ENCODE measurements at regions not wholly inside any gene's neighbourhood (a gene's known extent, or its start where the extent isn't known, plus 50 kb on each side); places are given as distances from the start of the nearest gene placed in this dataset.

DNA sequence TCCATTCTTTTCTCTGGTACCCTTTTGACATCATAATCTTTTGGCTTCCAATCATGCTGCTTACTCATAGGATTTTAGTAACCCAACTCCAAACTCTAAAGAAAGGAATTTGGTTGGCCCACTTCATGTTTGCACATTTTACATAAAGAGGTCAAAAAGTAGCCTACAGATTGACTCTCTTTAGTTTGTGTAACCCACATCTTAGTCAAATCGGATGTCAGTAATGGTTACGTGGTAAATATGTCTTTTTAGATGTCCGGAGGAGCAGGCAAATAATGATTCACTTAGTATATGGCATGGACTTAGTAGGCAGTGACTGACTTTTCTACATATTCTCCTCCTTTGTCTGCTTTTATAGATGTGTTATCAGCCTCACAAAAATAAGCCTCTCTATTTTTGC, 711.6 kb upstream of the FOXG1 start:
- no peak overlapping the region for H3K4me3 ChIP-seq (ENCODE audit: insufficient read depth, low read length)
- H3K27me3 ChIP-seq (ENCODE audit: insufficient read depth, low read length): no peaks in the 10 kb centered on the region
- H3K27ac ChIP-seq (ENCODE audit: low read depth, low read length): no peak overlapping the region
- H2AFZ ChIP-seq (ENCODE audit: low read length): no peak overlapping the region
- H3K36me3 ChIP-seq (ENCODE audit: insufficient read depth, low read length): no peaks in the 10 kb centered on the region
- no peaks in the 10 kb centered on the region for H4K20me1 ChIP-seq (ENCODE audit: insufficient read depth, low read length)
- no peaks in the 10 kb centered on the region for H3K4me1 ChIP-seq (ENCODE audit: insufficient read depth, low read length)
- TF ChIP-seq, protein P1, sequence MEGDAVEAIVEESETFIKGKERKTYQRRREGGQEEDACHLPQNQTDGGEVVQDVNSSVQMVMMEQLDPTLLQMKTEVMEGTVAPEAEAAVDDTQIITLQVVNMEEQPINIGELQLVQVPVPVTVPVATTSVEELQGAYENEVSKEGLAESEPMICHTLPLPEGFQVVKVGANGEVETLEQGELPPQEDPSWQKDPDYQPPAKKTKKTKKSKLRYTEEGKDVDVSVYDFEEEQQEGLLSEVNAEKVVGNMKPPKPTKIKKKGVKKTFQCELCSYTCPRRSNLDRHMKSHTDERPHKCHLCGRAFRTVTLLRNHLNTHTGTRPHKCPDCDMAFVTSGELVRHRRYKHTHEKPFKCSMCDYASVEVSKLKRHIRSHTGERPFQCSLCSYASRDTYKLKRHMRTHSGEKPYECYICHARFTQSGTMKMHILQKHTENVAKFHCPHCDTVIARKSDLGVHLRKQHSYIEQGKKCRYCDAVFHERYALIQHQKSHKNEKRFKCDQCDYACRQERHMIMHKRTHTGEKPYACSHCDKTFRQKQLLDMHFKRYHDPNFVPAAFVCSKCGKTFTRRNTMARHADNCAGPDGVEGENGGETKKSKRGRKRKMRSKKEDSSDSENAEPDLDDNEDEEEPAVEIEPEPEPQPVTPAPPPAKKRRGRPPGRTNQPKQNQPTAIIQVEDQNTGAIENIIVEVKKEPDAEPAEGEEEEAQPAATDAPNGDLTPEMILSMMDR (IDR thresholded peaks at IDR 0.05; ENCODE audit: extremely low read depth, low read depth, low read length): no peak
- no peaks in the 10 kb centered on the region for H3K79me2 ChIP-seq (ENCODE audit: insufficient read depth, low read length)
- DNase-seq (ENCODE audit: insufficient read length, low spot score, missing footprints): no peak
- H3K9me3 ChIP-seq (ENCODE audit: low read depth, low read length): no peaks in the 10 kb centered on the region
- H3K4me2 ChIP-seq (ENCODE audit: insufficient read depth, low read length): no peak overlapping the region

DNA sequence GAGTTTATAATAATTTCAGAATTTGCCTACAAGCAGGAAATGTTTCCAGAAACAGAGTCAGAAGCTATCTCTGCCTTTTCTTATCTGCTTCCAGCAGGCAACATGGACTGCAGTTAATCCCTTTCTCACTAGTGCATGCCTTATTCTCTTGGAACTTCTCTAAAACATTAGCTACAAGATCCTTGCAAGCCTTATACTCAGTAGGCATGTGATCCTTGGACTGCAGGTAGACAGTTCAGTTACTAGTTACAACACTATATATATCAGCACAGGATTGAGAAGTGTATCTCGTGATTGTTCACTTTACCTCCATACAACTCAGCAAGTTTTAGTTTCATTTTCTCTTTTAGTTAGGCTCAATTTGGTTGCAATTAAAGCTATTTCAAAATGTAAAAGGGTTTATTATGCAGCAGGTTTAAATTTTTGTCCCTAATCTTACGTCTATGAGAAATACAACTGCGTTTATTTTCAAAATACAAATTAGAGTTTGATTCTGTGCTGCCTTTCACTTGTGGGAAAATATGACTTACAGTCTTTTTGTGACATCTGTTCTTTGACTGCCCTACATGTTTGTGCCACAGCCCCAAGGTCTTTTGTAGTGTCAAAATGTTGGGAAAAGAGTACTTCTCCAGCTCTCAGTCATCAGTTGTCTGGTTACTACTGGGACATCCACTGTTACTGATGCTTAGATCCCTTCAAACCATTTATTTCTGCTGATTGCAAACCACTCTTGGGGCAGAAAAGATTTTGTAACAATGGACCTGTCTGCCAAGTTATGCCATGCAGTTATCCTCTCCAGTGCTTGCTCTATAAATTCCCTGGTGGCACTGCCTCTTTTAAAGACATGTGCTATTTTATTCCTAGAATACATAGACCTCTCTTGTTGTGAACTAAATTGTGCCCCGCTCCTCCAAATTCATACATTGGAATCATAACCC, 709.0 kb upstream of the FOXG1 start:
- Histone ChIP-seq H3K27me3 (ENCODE audit: insufficient read depth, low read length) (no peaks in the 10 kb centered on the region), H3K4me2 (ENCODE audit: insufficient read depth, low read length) (no peak overlapping the region), H2AFZ (ENCODE audit: low read length) (no peak overlapping the region), H3K9me3 (ENCODE audit: low read depth, low read length) (no peaks in the 10 kb centered on the region), H4K20me1 (ENCODE audit: insufficient read depth, low read length) (no peaks in the 10 kb centered on the region), H3K79me2 (ENCODE audit: insufficient read depth, low read length) (no peaks in the 10 kb centered on the region), H3K27ac (ENCODE audit: low read depth, low read length) (no peak overlapping the region), H3K4me1 (ENCODE audit: insufficient read depth, low read length) (no peaks in the 10 kb centered on the region), H3K36me3 (ENCODE audit: insufficient read depth, low read length) (no peaks in the 10 kb centered on the region), H3K4me3 (ENCODE audit: insufficient read depth, low read length) (no peak overlapping the region)
- DNase-seq (ENCODE audit: insufficient read length, low spot score, missing footprints): no peak
- TF ChIP-seq, protein P1 (IDR thresholded peaks at IDR 0.05; ENCODE audit: extremely low read depth, low read depth, low read length): no peak

DNA sequence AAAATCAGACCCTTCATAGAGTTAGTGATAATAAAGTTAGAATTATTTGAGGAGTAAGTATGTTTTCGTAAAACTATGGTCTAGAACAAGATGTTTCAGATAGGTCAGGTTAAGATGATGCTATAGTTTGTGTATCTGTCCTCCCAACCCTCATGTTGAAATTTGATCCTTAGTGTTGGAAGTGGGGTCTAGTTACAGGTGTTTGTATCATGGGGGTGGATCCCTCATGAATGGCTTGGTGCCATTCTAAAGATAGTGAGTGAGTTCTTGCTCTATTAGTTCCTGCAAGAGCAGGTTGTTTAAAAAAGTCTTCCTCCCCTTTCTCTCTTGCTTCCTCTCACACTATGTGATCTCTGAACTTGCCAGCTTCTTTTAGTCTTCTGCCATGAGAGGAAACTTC, 707.3 kb upstream of the FOXG1 start:
- no peaks in the 10 kb centered on the region for H3K79me2 ChIP-seq (ENCODE audit: insufficient read depth, low read length)

DNA sequence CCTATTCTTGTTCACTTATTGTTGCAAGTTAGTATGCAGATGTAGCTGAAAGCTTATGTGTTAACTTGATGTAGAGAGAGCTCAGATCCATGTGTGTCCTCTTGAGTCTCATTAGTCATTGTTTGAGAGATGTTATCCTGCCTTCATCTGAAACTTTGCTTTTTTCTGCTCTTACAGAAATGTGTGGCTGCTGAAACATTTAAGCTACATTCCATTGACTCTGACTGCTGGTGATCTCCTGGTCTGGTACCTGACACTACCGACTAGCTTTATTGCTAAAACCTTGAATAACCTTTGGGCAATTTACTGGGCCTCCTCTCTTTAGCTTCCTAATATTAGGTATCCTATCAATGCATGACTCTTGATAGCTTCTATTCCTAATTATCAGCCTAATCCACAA, 705.6 kb upstream of the FOXG1 start:
- Histone ChIP-seq H3K27me3 (ENCODE audit: insufficient read depth, low read length) (no peaks in the 10 kb centered on the region), H3K9me3 (ENCODE audit: low read depth, low read length) (no peaks in the 10 kb centered on the region), H3K4me2 (ENCODE audit: insufficient read depth, low read length) (no peak overlapping the region), H3K36me3 (ENCODE audit: insufficient read depth, low read length) (no peaks in the 10 kb centered on the region), H4K20me1 (ENCODE audit: insufficient read depth, low read length) (no peaks in the 10 kb centered on the region), H3K4me3 (ENCODE audit: insufficient read depth, low read length) (no peak overlapping the region), H3K79me2 (ENCODE audit: insufficient read depth, low read length) (no peaks in the 10 kb centered on the region), H2AFZ (ENCODE audit: low read length) (no peak overlapping the region), H3K4me1 (ENCODE audit: insufficient read depth, low read length) (no peaks in the 10 kb centered on the region), H3K27ac (ENCODE audit: low read depth, low read length) (no peak overlapping the region)
- DNase-seq (ENCODE audit: insufficient read length, low spot score, missing footprints): no peak
- TF ChIP-seq, protein P1 (IDR thresholded peaks at IDR 0.05; ENCODE audit: extremely low read depth, low read depth, low read length): no peak

More for the DNA sequence above, 707.3 kb upstream of the FOXG1 start:
- TF ChIP-seq, protein P1 (IDR thresholded peaks at IDR 0.05; ENCODE audit: extremely low read depth, low read depth, low read length): no peak
- Histone ChIP-seq H4K20me1 (ENCODE audit: insufficient read depth, low read length) (no peaks in the 10 kb centered on the region), H3K27me3 (ENCODE audit: insufficient read depth, low read length) (no peaks in the 10 kb centered on the region), H3K27ac (ENCODE audit: low read depth, low read length) (no peak overlapping the region), H3K4me2 (ENCODE audit: insufficient read depth, low read length) (no peak overlapping the region), H3K4me3 (ENCODE audit: insufficient read depth, low read length) (no peak overlapping the region), H3K36me3 (ENCODE audit: insufficient read depth, low read length) (no peaks in the 10 kb centered on the region), H3K4me1 (ENCODE audit: insufficient read depth, low read length) (no peaks in the 10 kb centered on the region), H3K9me3 (ENCODE audit: low read depth, low read length) (no peaks in the 10 kb centered on the region), H2AFZ (ENCODE audit: low read length) (no peak overlapping the region)
- no peak for DNase-seq (ENCODE audit: insufficient read length, low spot score, missing footprints)
